SH-SY5Y (cell line): ENCODE measurements at regions not wholly inside any gene's neighbourhood (a gene's known extent, or its start where the extent isn't known, plus 50 kb on each side); places are given as distances from the start of the nearest gene placed in this dataset.

ENCODE experiments used
- GATA2 ChIP-seq: IDR thresholded peaks from 2 replicates; pipeline ENCODE4 v1.6.1; 2011; ENCODE audit warnings: mild to moderate bottlenecking, low read depth, low read length
- GATA3 ChIP-seq: IDR thresholded peaks from 2 replicates; pipeline ENCODE4 v1.6.1; 2011; ENCODE audit warnings: low read depth, mild to moderate bottlenecking, low read length, moderate library complexity

DNA sequence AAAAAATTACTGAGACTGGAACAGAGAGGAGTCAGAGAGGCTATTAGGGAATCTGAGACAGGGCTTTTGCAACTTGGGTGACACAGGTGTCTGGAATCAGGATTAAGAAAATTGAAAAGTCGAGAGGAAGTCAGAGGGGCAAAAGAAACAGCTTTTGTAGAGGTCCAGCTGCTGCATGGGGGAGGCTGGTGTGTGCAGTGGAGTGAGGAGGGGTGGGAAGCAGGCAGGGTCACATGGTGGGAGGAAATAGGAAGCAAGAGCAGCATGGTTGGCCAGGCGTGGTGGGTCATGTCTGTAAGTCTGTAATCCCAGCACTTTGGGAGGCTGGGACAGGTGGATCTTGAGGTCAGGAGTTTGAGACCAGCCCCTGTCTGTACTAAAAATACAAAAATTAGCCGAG is 69.7 kb upstream of the VRK1 start:
- TF ChIP-seq GATA2: no peak
- TF ChIP-seq GATA3: no peak
